ENCODE measurements at regions not wholly inside any gene's neighbourhood (a gene's known extent, or its start where the extent isn't known, plus 50 kb on each side); places are given as distances from the start of the nearest gene placed in this dataset.

- DNase-seq (ENCODE audit: low read depth in 1 of 2, low spot score in 1 of 2), result no peak
Observed at GRCh38 chrX:10078266-10078665, 78.5 kb upstream of the CLCN4 start.

- DNase-seq (ENCODE audit: low read depth in 1 of 2, low spot score in 1 of 2), result no peak
Observed at GRCh38 chrX:10079231-10079630, 77.5 kb upstream of the CLCN4 start.

DNA sequence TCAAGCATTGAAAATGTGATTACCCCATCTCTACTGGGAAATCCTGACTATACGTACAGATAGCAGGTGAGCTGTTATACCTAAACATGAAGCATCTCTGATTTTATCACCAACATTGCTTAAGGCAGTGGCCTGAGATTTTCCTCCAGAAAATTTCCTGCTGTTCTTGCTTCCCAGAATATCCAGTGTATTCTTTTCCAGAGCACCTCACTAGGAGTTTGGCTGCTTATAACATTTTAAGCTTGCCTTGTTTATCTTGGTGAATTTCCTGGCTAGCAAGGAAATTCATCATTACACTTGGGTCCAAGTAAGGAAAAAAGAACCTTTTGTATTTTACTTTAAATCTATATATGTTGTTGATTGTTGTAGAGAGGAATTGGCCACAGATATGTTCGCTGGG, 73.0 kb upstream of the CLCN4 start:
- no peak for DNase-seq (ENCODE audit: low read depth in 1 of 2, low spot score in 1 of 2)

DNA sequence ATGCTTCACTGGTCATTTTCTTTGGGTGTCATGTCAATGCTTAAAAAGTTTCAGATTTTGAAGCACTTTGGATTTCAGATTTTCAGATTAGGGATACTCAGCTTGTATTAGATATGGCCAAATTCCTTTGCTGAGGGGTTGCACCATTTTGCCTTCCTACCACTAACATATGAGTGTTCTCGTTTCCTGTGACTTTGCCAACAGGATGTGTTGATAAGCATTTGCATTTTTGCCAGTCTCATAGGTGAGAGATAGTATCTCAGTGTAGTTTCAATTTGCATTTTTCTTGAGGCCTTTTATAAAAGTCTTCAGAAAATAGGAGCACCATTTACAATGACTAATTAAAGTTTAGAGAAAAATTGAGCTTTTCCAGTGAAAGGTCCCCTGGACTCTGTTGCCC, 71.6 kb upstream of the CLCN4 start:
- no peak for DNase-seq (ENCODE audit: low read depth in 1 of 2, low spot score in 1 of 2)

DNA sequence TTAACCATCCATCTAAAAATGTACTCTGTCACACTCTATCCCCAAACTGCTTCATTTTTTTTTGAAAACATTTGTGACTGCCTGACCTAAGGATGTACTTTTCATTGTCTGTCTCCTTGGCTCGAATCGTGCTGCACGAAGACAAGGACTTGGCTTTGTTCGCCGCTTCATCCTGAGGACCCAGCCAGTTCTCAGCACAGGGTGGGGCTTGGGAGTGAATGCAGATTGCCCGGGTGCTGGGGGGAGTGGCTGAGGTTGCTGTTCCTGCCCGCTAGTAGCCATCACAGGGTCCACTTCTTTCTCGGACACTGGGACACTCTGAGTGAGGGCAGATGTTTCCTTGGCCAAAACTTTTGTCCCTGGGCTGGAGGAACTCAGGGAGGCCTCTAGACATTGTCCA, 70.1 kb upstream of the CLCN4 start:
- no peak for DNase-seq (ENCODE audit: low read depth in 1 of 2, low spot score in 1 of 2)

DNA sequence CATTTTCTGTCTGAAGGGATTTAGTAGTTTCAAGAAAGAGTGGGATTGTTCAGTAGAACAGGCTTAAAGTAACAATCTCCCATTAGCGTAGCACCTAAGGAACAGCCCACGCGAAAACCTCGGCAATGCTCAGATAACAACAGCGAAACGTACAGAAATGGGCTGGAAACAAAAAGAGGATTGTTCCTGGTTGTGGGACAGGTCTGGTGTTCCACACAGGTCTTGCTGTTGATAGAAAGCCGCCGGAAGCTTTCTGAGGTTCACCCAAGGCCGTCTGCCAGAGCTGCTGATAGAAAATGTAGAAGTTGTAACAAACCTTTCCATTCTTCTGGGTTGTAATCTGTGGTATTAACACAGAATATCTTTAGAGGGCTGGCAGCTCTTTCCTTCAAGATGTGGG, 69.4 kb upstream of the CLCN4 start:
- DNase-seq (ENCODE audit: low read depth in 1 of 2, low spot score in 1 of 2), result no peak

GRCh38 chrX:10089378-10089795, 67.4 kb upstream of the CLCN4 start:
- DNase-seq (ENCODE audit: low read depth in 1 of 2, low spot score in 1 of 2), result no peak

- DNase-seq (ENCODE audit: low read depth in 1 of 2, low spot score in 1 of 2), result no peak
Observed at GRCh38 chrX:10090319-10090718, 66.5 kb upstream of the CLCN4 start.

DNA sequence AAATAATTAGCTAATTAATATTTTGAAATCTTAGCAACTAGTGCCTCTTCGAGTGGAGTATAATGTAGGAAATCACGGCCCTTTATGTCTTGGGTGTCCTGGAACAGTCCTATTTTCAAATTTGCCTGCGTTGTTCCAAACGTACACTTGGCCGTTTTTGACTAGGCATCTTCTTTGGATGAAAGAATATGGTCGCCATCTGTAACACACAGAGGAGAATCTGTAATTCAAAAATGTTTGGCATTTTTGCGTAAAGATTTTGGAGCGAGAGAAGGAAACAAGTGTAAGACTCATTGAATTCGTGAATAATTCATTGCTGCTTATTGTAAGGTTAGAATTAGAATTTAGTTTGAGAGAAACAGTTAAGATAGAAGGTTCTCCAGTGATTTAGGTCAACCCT, 61.5 kb upstream of the CLCN4 start:
- no peak for DNase-seq (ENCODE audit: low read depth in 1 of 2, low spot score in 1 of 2)

GRCh38 chrX:10095698-10096432, 60.9 kb upstream of the CLCN4 start:
- no peak for DNase-seq (ENCODE audit: low read depth in 1 of 2, low spot score in 1 of 2)

DNA sequence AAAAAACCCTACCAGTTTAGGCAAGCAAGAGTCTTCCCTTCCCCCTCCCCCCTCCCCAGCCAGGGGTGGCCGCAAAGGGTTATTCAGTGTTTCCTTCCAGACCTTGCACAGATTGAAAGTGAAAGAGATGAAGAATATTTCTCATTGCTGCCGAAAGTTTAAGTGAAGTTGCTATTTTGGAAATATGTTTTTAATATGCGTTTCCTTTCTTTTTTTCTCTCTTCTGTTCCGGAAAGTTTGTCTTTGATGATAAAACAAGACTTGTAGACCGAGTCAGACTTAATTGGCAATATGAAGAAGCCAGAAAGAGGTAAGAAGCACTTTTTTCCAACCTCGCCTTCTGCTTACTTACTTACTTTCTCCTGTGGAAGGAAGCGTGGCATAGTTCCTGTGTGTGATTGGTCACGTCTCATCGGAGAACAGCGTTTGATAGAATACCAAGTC, 58.5 kb upstream of the CLCN4 start:
- DNase-seq (ENCODE audit: low read depth in 1 of 2, low spot score in 1 of 2), result peak in 1 of 2 donors; percentile 54

- DNase-seq (ENCODE audit: low read depth in 1 of 2, low spot score in 1 of 2), result no peak
Observed at GRCh38 chrX:10099411-10099810, 57.4 kb upstream of the CLCN4 start.

DNA sequence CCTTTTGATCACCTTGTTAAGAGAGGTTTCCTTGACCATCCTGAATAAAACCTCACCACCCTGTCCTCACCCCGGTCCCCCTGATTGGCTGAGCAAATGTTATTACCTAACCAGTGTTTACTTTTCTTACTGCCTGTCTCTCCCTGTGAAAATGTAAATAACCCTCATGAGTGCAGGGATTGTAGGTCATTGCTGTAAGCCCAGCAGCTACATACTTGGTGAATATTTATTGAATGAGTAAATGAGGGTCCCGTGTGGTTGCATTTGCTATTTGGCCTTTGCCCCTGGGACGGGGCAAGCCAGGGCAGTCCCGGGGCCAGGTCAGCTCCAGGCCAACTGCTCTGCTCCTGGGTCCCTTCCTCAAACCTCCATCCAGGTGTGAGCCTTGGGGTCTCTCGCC, 55.5 kb upstream of the CLCN4 start:
- DNase-seq (ENCODE audit: low read depth in 1 of 2, low spot score in 1 of 2), result no peak

- no peak for DNase-seq (ENCODE audit: low read depth in 1 of 2, low spot score in 1 of 2)
Observed at GRCh38 chrX:10102046-10102704, 54.6 kb upstream of the CLCN4 start.

DNA sequence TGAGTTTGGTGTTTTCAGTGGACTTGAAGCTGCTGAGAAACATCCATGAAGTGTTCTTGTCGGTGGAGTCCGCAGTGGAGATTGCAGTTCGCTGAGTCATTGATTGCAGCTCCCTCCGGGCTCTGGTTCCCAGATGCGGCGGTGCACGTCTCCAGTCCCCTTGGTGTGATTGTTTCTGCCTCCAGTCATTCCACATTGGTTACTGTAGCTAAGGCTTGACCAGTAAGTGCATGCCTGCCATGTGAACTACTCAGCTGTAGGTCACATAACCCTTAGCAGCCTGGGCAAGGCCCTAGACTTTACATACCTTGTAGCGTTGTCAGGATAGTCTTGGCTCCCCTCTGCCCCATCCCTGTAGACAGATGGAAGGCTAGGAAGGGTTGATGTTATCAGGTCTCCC, 53.8 kb upstream of the CLCN4 start:
- no peak for DNase-seq (ENCODE audit: low read depth in 1 of 2, low spot score in 1 of 2)

DNA sequence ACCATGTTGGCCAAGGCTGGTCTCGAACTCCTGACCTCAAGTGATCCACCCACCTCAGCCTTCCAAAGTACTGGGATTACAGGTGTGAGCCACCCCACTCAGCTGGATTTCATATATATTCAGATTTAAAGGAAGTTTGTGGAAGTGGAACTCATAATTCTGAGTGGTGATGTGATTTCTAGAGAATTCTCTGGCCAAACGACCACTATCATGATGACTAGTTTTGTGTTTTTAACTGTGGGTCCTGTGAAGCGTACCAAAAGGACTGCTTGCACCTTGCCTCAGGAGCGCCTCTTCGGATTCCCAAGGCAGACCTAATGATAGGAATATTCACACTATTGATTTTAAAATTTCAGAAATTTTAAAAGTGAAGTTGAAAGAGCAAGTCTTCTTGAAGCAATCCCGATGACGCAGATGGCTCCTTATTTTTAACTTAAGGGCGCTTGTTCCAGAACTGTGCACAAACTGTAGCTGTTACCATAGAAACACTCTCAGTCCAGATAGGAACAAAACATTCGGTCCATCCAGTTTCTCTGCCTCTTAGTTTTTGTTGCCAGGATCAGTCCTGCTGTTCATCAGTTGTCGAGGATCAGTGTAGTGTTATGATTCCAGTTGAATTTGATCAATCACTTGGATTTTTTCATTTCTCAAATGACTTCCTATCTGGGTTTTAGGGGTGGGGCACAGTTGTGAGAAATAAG, 51.7 kb upstream of the CLCN4 start:
- DNase-seq (ENCODE audit: low read depth in 1 of 2, low spot score in 1 of 2), result no peak

DNA sequence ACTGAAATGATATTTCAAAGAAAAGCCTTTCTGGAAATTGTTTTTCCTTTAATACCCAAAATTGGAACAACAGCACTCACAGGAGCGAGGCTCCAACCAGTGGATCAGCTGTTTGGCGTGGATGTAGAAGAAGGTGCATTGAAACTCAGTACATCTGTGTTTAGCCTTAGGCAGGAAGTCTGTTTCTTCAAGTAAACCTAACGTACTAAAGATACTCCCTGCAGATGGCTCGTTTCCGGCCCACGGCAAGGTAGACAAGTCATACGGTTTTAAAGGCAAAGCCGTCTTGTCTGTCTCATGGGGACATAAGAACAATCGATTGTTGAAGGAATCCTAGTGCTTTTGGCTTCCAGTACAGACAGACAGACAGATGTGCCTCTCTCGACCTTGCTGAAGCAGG, 50.0 kb upstream of the CLCN4 start:
- DNase-seq (ENCODE audit: low read depth in 1 of 2, low spot score in 1 of 2), result peak in 1 of 2 donors; percentile 36
